Activated CD4-positive, alpha-beta T cell treated with anti-CD3 and anti-CD28 coated beads, Interleukin-2, amount 50 U/mL, for 4 hours (primary cell): ENCODE measurements at regions not wholly inside any gene's neighbourhood (a gene's known extent, or its start where the extent isn't known, plus 50 kb on each side); places are given as distances from the start of the nearest gene placed in this dataset.

ENCODE experiments used
- DNase-seq, 2 experiments: peaks; one replicate each; pipeline ENCODE4 v3.0.0-alpha.2; 2020

DNA sequence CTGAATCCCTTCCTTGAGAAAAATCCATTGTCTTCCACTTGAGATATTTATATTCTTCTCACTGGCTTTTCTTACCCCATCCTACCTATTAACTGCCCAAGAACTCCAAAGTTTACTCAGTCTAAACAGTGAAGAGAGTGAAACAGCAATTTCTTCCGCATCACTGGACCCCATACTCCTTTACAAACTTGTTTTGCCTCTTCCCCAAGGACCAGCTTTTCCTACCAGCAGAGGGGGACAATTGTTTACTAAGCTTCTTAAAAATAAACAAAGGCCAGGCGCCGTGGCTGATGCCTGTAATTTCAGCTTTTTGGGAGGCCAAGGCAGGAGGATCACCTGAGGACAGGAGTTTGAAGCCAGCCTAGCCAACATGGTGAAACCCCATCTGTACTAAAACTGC, 52.0 kb downstream of the LRATD1 start:
- DNase-seq, result no peak

GRCh38 chr2:14690926-14691325, 58.4 kb downstream of the LRATD1 start:
- no peak for DNase-seq

GRCh38 chr2:14693874-14694273, 61.4 kb downstream of the LRATD1 start:
- no peak for DNase-seq

DNA sequence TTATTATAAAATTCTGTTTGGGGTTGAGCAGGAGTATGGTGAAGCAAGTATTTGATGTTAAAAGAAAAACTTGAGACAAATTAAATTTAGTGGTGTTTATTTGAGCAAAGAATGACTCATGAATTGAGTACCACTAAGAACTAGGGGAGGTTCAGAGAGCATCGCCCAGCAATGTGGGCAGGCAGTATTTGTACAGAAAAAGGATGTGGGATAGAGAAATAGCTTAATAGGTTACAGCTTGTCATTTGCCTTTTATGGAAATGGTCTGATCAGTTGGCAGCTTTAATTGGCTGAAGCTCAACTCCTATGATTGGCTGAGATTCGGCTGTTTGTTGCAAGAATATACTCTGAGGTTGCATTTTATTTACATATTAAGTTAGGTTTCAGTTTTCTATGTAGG, 68.2 kb downstream of the LRATD1 start:
- no peak for DNase-seq

DNA sequence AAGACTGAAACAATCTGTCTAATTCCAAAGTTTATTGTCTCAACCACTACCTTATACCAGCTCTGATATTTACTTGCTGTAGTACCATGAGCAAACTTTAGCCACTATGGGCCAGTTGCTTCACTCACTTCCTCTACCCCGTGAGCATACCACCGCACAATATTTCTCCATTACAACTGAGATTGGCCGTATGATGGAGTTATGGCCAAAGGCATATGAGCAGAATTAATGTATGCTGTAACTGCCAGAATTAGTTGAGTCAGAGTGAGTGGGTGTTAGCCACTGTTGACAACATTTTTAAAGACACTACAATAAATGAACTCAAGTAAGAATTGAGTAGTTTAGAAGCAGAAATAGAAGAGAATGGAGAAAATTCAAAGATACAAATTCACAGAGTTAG, 69.7 kb downstream of the LRATD1 start:
- no peak for DNase-seq

- DNase-seq, result no peak
These were observed 73.7 kb downstream of the LRATD1 start for GRCh38 chr2:14706201-14706600.

GRCh38 chr2:14712111-14712510, 79.6 kb downstream of the LRATD1 start:
- no peak for DNase-seq

GRCh38 chr2:14713248-14713647, 80.7 kb downstream of the LRATD1 start:
- no peak for DNase-seq

DNA sequence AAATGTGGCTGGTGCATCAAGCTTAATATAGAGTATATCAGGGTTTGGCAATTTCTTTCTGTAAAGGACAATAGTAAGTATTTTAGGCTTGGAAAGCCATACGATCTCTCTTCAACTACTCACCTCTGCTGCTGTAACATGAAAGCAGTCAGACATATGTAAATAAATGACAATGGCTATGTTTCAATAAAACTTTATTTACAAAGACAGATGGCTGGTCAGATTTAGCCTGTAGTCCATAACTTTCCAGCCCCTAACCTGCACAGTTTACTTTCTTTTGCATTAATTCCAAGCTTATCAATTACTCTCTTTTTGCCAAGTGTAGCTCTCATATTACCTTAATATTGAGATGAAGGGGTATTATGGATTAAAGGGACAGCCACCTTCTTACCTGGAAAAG, 83.1 kb downstream of the LRATD1 start:
- no peak for DNase-seq

DNA sequence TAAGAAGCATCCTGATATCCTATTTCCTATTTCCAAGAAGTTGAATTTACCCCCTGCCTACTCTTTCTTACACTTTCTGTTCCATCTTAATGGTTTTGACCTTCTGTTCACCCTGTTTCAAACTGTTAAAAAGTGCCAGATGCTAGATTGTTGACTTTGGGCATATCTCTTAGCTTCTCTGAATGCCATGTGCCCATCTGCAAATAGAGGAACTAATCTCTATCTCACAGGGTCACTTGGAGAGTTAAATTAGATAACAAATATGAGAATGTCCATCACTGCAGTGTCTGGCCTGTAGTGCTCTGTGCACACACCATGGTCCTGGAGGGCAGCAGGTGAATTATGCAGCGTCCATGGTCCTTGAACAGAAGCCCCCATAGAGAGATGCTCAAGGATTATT, 83.8 kb downstream of the LRATD1 start:
- no peak for DNase-seq

GRCh38 chr2:14717131-14717530, 84.6 kb downstream of the LRATD1 start:
- no peak for DNase-seq

DNA sequence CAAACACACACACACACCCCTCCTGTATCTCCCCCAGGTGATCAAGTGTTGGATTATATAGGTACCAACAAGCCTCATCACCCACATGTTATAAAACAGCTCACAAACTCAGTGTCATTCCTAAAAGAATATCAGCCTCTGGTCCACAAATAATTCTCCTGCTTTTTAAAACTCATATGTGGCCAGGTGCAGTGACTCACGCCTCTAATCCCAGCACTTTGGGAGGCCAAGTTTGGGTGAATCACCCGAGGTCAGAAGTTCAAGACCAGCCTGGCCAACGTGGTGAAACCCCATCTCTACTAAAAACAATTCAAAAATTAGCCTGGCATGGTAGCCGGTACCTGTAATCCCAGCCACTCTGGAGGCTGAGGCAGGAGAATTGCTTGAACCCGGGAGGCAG, 87.8 kb downstream of the LRATD1 start:
- DNase-seq, result no peak

DNA sequence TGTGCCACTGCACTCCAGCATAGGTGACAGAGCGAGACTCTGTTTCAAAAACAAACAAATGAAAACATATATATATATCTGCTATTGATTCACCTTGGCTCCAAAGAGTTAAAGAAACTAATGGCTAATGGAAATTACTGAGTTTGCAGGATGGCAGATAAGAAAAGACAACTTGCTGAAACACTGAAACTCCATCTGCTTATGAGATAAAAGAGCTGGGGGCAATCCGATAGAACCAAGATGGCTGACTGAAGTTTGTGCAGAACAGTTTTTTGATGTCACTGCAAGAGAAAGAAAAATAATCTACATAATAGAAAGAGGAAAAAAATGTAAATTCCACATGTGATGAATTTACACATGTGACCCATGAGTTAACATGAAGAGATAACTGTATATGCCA, 88.2 kb downstream of the LRATD1 start:
- no peak for DNase-seq

DNA sequence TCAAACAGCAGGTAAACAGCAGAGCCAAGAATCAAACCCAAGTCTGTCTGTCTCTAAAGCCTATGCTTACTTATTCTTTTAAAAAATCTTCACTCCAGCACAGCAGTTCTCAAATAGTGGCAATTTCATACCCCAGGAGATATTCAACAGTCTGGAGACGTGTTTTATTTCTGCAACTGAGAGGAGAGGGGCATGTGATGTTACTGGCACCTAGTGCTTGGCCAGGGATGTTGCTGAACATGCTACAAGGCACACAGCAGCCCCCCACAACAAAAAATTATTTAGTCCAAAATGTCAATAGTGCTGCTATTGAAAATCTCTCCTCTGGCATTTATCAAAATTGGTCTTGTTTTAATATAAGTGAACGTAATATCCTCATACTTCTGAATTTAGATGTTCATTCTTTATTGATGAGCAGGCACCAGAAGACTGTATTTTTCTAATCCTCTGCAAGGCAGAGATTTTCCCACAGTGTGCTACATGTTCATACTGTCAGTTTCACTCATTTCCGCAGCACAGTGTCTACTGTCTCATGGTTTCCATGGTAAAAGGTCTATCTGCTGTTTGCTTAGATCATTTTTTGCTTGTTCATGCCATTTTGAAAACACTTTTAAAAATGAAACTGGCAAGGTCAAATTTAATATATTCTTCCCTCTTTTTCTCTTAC, 90.5 kb downstream of the LRATD1 start:
- DNase-seq, result no peak

- DNase-seq, result no peak
These were observed 91.2 kb downstream of the LRATD1 start for GRCh38 chr2:14723684-14724083.

DNA sequence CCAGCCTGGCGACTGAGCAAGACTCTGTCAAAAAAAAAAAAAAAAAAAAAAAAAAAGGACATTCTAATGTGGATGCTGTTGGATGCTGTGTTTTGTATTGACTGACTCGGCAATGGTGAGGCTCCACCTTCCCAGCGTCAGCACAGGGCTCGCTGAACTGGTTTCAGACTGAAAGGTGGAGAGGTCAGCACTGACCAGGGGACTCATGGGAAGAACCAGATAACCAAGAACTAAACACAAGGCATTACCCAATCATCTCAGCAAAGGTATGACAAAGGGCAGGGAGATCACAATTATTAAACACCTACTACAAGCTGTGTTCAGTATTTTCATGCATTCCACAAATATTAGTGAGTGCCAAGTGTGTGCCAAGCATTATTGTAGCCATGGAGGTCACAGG, 103.2 kb downstream of the LRATD1 start:
- no peak for DNase-seq

DNA sequence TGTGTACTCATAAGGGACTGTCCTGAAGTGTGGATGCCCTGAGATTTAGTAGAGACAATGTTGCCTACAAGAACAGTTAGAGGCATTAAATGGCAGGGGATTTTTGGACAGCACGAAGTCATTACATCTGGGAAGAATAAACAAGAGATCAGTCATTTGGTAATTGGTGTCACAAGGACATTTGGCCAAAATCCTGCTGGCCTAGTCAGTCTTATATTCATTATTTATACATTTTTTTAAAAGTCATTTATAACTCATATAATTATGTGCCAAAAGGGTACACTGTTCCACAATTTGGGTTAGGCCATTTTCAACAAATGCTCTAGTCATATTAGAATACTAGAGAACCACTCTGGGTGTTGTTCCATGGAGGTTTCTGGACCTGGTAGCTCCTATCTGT, 104.7 kb downstream of the LRATD1 start:
- no peak for DNase-seq

DNA sequence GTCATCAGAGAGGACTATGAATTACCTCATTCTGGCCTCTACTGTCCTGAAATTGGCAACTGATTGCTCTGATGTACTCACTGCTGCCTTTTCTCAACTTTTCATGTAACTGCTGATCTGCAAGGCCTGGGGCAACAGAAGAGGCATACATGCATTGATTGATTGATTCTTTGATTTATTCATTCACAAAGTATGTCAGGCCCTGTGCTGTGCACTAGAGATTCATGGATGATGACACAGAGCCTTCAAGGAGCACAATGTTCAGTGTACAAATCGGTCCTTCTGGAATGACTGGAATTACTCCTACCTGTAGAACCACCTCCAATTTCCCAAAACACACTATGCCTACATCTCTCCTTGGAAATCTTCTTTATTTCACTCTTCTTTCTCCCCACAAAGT, 111.3 kb downstream of the LRATD1 start:
- DNase-seq, result no peak

DNA sequence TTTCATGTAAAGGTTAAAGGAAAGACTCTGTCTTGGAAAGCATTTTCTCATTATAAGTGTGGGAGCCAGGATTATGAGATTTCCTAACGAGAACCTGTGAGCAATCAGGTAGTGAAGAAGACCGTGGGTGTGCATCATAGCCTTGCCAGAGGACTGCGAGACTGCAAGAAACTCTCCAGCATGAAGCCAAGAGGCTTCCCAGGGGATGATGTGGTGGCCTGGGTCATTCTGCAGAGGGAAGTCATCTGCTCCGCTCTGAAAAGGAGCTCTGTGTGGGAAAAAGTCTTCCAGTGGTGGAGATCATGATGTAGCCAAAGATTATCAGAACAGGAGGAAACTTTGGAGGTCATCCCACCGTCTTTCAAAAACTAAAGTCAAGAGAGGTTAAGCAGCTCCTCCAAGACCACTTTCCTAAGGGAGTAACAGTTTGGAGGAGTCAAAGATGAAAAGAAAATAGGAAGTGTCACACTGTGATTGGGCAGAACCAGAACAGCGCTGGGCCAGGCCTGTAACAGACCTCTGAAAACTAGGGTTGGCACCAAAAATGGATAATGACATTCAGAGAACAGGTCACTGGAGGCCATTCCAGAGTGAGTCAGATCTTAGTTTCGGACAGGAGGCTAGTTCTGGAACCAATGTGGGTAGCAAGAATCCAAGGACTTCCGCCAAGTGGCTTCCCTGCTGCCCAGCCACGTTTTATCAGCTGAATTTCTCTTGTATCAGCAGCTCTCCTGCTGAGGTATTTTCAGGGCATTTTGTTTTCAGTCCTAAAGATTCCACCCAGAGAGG, 113.0 kb downstream of the LRATD1 start:
- DNase-seq, result no peak

DNA sequence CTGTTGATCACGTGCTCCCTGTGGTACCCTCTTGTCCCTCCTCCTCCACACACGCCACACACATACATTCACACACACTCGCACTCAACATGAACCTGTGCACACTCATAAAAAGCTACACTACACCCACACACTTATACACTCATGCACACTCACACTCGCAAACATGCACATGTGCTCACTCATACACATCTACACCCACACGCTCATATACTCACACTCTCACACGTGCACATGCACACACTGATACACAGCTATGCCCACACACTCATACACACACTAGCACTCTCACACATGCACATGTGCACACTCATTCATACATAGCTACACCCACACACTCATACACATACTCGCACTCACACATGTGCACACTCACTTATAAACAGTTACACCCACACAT, 113.6 kb downstream of the LRATD1 start:
- no peak for DNase-seq

DNA sequence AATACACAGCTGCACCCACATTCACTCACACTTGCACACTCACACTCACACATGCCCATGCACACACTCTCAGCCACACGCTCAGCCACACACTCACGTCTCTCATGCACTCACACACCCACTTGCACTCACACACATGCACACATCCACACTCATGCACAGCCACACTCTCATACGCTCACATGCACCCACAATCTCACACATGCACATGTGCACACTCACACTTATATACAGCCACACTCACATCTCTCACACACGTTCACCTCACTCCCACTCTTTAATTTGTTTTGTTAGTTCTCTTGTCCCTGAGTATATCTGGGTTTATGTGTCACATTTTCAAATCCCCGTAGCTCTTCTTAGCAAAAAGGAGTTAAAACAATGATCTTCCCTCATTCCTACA, 114.9 kb downstream of the LRATD1 start:
- DNase-seq, result no peak

DNA sequence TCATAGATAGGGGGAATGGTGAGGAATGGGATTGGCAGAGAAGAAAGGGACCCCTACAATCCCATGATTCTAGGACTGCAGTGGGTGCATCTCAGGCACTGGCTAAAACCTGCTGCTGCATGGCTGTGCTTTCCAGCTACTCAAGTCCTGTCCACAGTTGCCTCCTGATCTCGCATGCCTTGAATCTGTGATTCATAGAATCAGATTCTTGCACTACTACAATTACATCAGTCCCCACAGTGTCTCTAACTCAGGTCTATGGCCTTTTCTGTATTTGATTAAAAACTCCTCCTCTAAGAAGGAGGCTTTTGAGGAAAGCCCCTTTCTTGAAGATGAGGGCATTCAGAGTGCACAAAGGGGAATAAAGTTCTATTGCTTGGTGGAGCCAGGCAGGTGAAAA, 117.4 kb downstream of the LRATD1 start:
- no peak for DNase-seq

- no peak for DNase-seq
These were observed 117.9 kb downstream of the LRATD1 start for GRCh38 chr2:14750433-14750832.

- DNase-seq, result no peak
These were observed 119.1 kb downstream of the LRATD1 start for GRCh38 chr2:14751581-14751980.

GRCh38 chr2:14752295-14752694, 119.8 kb downstream of the LRATD1 start:
- DNase-seq, result no peak
